ENCODE measurements at regions not wholly inside any gene's neighbourhood (a gene's known extent, or its start where the extent isn't known, plus 50 kb on each side); places are given as distances from the start of the nearest gene placed in this dataset.

DNA sequence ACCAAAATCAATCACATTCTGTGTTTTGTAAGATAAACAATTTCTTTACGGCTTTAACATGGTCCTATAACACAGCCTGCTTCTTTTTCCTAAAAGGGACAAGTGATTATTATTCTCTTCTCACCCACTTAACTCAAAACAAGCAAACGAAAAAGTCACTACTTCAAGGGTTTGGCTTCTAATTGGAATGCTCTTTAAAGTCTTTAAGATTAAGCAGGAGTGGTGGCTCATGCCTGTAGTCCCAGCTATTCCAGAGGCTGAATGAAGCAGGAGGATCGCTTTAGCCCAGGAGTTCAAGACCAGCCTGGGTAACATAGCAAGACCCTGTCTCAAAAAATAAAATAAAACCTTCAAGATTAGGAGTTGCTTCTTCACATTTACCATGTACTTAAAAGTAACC, 66.6 kb upstream of the CNEP1R1 start:
- TF ChIP-seq YBX1 (IDR thresholded peaks at IDR 0.05) = no peak
- TF ChIP-seq, protein P1, sequence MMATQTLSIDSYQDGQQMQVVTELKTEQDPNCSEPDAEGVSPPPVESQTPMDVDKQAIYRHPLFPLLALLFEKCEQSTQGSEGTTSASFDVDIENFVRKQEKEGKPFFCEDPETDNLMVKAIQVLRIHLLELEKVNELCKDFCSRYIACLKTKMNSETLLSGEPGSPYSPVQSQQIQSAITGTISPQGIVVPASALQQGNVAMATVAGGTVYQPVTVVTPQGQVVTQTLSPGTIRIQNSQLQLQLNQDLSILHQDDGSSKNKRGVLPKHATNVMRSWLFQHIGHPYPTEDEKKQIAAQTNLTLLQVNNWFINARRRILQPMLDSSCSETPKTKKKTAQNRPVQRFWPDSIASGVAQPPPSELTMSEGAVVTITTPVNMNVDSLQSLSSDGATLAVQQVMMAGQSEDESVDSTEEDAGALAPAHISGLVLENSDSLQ (IDR thresholded peaks at IDR 0.05) = no peak
- no peak for TF ChIP-seq POLR2A (IDR thresholded peaks at IDR 0.05; ENCODE audit: low read depth, low read length)
- no peak for TF ChIP-seq ETV6 (conservative IDR thresholded peaks at IDR 0.05 in 1 of 2, IDR thresholded peaks at IDR 0.05 in 1 of 2; ENCODE audit: borderline replicate concordance in 1 of 2, low read depth in 1 of 2)
- no peak for TF ChIP-seq ATF7 (IDR thresholded peaks at IDR 0.05; ENCODE audit: low read depth)
- no peak for TF ChIP-seq CBX5 (IDR thresholded peaks at IDR 0.05; ENCODE audit: low read depth)
- TF ChIP-seq FOXM1 (IDR thresholded peaks at IDR 0.05; ENCODE audit: low read depth, low read length) = no peak
- TF ChIP-seq NBN (IDR thresholded peaks at IDR 0.05) = no peak
- TF ChIP-seq ZNF384 (IDR thresholded peaks at IDR 0.05; ENCODE audit: borderline replicate concordance, low read depth, low read length) = no peak
- TF ChIP-seq ZZZ3 (IDR thresholded peaks at IDR 0.05; ENCODE audit: control insufficient read depth, insufficient read length, low read depth) = no peak
- TF ChIP-seq RBBP5 (conservative IDR thresholded peaks at IDR 0.05) = no peak
- TF ChIP-seq SPI1 (IDR thresholded peaks at IDR 0.05; ENCODE audit: borderline replicate concordance, insufficient read depth, low read depth, low read length) = no peak
- intact Hi-C loops (cut with micrococcal nuclease; ENCODE audit: unreplicated experiment) (loop anchor here (2.0 kb wide), 1 partner anchor 66 kb away; the partner anchor contains the start of gene CNEP1R1), in situ Hi-C loops (cut with MboI) (no loop called here)
- no peak overlapping the region for H3K4me2 ChIP-seq (ENCODE audit: control insufficient read depth, insufficient read depth)
- ATAC-seq = no peak
- DNase-seq (ENCODE audit: low read depth, low spot score) = no peak
- no peaks in the 10 kb centered on the region for H4K20me1 ChIP-seq (ENCODE audit: control insufficient read depth, insufficient read depth)
- H3K36me3 ChIP-seq (ENCODE audit: control insufficient read depth in 2 of 2, insufficient read depth in 2 of 2, low read length in 1 of 2) = no peaks in the 10 kb centered on the region
- no peak for FAIRE-seq
- ChIA-PET SMC1A (ENCODE audit: uncharacterized antibody, unreplicated experiment) (interaction anchor here (0.6 to 1.0 kb wide), 3 partner anchors 14 to 253 kb away, joined by 3 to 4 read pairs (median 3); no protein-coding TSS in a partner anchor), POLR2A (no interaction called here), RAD21 (ENCODE audit: unreplicated experiment) (interaction anchor here (1.1 to 1.2 kb wide), 5 partner anchors 62 to 848 kb away, joined by 4 to 9 read pairs (median 5); partner anchors contain the start of gene CNEP1R1), CTCF (interaction anchor here (0.6 to 1.6 kb wide), 15 partner anchors 9 to 396 kb away, joined by 3 to 7 read pairs (median 4); partner anchors contain the start of gene CNEP1R1)
- H3K4me1 ChIP-seq (ENCODE audit: control insufficient read depth, insufficient read depth, low read length) = no peaks in the 10 kb centered on the region
- no peak overlapping the region for H3K9ac ChIP-seq (ENCODE audit: control insufficient read depth, insufficient read depth, low read length)
- no peak overlapping the region for H3K27ac ChIP-seq (ENCODE audit: control insufficient read depth, insufficient read depth)
- 30% methylated on average over 3 of the region's 3 CpGs for WGBS (ENCODE audit: insufficient coverage, insufficient replicate concordance, low lambda C conversion rate, missing lambda C conversion rate)
- no peak overlapping the region for H3K4me3 ChIP-seq
- H3K27me3 ChIP-seq (replicated peaks in 1 of 2; ENCODE audit: control insufficient read depth in 2 of 2, insufficient read depth in 2 of 2, low read length in 1 of 2) = no peaks in the 10 kb centered on the region
- no peaks in the 10 kb centered on the region for H3K79me2 ChIP-seq (ENCODE audit: control insufficient read depth, insufficient read depth, low read length)
- no peaks in the 10 kb centered on the region for H3K9me3 ChIP-seq (replicated peaks; ENCODE audit: control insufficient read depth, insufficient read depth, low read length)
- BruUV-seq (replicated peaks) = no TSS peak
- no peak overlapping the region for H2AFZ ChIP-seq (ENCODE audit: control insufficient read depth, low read depth, low read length)

Data from GM12878 (cell line).